C4-2B (cell line): ENCODE measurements at regions not wholly inside any gene's neighbourhood (a gene's known extent, or its start where the extent isn't known, plus 50 kb on each side); places are given as distances from the start of the nearest gene placed in this dataset.

Experiments used
- CTCF ChIP-seq: fragments of 450-650 bp; conservative IDR thresholded peaks from 2 replicates; pipeline ENCODE4 v1.5.1; 2017; ENCODE audit warnings: mild to moderate bottlenecking
- ZFX ChIP-seq: fragments of 450-650 bp; IDR thresholded peaks from 2 replicates; pipeline ENCODE4 v1.6.1; 2017

GRCh38 chr16:17804857-17805256 is 334.1 kb upstream of the XYLT1 start:
- TF ChIP-seq CTCF = no peak
- TF ChIP-seq ZFX = no peak
